GM18502 (cell line): ENCODE measurements at regions not wholly inside any gene's neighbourhood (a gene's known extent, or its start where the extent isn't known, plus 50 kb on each side); places are given as distances from the start of the nearest gene placed in this dataset.
"Not testable (repeated sequence)": the region's sequence is repeated elsewhere in the genome, so short reads cannot be mapped to it uniquely, and the experiment has no call there.

Source experiments
- ATAC-seq: cut with Tn5 transposase; IDR thresholded peaks from one replicate; pipeline ENCODE4 v1.9.1; 2021; ENCODE audit warnings: mild to moderate bottlenecking; ENCODE audit not compliant: unreplicated experiment, poor library complexity

DNA sequence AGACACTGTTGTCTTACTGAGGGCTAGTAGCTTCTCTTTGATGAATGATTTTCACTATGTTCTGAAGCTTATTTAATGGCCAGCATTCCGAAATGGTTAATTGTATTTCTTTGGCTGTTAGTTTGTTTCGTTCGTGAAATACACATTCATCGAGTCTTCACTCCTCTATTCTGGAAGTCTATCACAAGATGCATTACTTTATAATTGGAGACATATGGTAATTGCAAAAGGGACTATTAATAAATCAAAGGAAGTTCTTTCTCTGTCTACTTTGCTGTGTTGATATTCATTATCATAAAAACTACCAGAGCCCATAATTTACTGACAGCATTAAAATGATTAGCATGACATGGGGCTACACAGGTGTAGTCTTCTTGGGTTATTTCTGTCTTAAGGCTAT is 133.8 kb upstream of the IGFBP3 start:
- no peak for ATAC-seq

DNA sequence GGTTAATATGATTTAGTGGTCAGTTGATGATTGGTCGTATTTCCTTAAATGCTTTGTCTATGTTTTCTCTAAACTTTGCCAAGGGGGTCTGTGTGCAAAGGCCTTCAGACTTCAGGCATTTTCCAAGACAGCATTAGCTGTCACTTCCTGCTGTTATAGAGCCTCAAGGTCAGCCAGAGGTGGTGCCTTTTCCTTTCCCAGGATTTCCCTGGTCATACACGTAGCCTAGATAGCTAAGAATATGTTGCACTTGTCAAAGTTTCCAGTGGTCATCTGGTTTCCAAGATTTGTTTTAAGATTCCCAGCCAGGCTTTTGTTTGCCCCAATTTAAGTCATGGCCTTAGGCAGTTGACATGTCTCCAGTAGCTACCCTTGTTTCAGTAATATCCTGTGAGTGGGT is 133.2 kb upstream of the IGFBP3 start:
- no peak for ATAC-seq

DNA sequence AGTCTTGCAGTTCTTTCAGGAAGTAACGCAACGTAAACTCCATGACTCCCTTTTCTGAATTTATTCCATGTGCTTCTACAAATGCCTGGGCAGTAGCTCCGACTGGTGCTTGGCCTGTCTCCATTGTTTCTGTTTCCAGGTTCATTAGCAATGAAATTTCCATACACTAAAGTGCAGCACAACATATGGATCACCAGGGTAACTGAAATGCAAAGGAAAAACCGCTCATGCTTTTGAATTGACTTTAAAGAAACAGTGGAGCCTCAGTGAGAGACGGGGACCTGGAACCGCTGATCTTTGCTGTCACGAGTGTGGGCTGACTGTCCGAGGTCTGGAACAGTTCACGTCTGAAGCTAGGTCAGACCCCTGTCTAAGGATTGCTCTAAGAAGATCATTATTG is 126.5 kb upstream of the IGFBP3 start:
- no peak for ATAC-seq

DNA sequence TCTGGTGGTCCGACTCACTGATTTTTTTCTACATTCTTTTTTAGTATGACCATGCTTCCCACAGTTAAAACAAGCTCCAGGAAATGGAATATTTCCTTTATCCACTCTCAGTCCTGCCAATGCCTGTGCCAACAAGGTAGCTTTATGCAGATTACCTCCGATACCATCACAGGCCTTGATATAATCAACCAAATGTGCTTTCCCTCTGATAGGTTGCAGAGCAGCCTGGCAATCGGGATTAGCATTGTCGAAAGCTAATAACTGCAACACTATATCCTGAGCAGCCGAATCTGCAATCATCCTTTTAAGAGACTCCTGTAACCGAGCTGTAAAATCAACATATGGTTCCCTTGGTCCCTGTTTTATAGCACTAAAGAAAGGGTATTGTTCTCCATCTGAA is 122.3 kb upstream of the IGFBP3 start:
- ATAC-seq: not testable (repeated sequence)

DNA sequence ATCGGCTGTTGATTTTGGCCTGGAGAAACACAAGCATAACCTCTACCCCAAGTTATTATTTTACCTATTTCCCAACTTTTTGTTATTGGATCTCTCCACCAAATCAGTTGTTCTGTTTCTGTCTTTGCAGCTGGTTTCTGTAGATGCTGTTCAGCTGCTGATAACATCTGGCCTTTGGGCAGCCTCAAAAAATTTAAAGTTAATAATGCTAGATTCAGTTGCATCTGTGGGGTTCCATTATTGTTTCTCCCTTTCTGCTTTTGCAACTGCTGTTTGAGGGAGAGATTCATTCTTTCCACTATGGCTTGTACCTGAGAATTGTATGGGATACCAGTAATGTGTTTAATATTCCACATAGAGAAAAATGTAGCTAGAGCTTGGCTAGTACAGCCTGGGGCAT is 118.7 kb upstream of the IGFBP3 start:
- ATAC-seq: not testable (repeated sequence)

DNA sequence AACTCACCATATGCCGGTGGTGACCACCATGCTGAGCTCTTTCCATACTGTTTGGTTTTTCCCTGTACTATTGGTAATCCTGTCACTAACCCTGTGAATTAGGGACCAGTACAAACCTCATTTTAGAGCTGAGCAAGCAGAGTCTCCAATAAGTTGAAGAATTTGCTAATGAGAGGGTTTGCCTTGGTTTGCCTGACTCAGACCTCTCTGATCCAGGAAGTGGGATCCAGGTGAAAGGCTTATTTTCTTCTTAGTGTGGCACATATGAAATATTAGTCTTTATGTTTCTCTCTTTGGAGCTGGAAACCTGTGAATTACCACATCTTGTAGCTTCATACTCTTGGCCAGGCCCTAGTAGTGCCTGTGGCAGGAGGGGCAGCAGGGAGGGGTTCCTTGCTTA is 114.1 kb upstream of the IGFBP3 start:
- no peak for ATAC-seq

DNA sequence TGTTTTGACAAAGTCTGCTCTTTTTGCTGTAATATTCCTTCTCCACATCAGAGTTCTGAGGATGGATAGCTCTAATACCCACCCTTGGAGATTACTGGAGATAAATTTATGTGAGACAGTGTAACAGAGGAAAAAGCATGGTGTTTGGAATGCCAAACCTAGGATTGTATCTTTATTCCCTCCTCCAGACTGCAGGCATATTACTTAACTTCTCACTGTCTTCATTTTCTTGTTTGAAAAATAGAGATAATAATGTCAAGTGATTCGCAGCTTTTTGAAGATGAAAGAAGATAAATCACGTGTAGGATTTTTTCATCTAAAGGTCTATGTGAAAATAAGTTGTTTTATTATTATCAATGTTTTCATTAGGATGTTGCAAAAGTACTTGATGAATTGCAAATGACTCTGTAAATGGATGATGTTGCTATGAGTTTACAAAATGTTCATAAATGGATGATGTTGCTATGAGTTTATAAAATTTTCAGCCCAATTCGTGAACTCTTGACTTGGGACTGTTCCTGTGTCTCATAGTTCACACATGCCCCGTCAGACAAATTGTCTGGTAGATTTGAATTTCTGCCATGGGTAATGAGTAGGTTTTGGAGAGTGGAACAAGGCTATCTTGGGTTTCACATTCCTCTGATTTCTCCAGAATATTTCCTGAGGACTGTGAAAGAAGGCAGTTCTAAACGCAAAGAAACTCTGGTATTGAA is 113.1 kb upstream of the IGFBP3 start:
- ATAC-seq: no peak

DNA sequence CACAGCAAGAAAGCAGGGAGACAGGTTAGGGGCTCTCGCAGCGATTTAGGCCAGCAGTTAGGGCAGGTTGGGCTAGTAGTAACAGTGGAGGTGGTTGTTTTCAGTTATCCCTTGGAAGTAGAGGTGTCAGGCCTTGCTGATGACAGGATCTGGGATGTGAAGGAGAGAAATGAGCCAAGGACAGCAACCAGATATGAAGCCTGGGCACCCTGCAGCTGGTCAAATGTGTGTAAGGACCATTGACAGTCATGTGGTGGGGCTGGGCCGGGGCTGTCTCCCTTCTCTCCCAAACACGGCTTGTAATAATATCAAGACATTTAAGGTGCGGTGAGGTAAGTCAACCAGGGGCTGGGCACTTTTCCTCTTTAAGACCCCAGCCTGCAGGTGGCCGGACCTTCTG is 112.5 kb upstream of the IGFBP3 start:
- ATAC-seq: no peak

DNA sequence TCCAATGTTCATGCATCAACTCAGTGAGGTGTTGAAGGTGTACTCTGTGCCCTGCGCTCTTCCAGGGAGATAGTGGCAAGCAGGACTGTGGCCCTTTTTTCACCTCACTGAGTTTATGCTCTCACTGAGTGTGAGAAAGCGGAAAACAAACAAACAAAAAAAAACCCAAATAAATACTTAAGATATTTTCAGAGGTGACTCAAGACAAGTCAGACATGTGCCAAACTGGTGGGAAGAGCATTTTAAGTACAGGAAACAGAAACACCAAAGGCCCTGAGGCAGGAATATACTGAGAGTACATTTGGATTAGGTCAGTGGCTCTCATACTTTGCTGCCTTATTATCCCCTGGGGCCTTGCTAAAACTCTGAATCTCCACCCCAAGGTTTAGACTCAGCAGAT is 111.9 kb upstream of the IGFBP3 start:
- no peak for ATAC-seq

DNA sequence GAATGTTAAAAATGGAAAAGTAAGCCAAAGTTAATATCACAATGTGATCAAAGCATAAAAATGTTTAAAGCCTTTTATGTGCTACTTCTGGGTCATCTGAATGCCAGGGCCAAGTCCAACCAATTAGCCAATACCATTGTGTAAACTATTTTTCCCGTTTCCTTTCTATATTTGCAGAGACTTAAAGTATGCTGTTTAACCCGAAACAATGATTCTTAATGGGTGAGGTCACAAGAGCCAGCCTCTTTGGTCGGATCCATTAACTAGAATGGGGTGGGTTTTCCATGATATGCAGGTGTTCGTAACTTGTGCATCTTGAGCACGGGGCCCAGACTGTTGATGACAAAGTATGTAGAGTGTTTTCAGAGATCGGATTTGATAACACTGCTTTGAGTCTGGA is 111.3 kb upstream of the IGFBP3 start:
- ATAC-seq: no peak

DNA sequence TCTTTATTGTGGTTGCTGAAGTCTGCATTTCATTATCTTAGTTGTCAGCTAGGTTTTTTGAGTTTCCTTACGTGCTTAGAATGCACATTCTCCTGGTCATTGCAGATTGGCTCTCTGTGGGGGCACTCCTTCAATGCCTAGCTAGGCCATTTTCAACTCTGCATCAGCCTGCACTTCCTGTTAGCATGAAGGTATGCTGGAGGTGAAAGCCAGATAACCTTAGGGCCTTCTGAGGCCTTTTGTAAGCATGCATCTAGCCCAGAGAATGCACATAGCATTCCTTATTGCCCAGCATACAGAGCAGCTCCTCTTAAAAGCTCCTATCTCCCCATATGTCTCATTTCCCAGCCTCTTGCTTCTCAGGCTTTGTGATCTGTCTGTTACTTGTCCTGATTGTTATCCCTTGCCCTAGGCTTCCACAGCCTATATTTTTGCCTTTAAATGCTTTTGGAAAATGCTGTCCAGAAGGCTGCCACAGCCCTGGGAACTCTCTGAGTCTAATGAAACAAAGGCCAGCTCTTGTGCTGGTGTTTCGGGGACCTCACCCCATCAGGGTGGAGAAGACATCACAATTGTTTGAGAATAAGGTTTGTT is 108.1 kb upstream of the IGFBP3 start:
- no peak for ATAC-seq

DNA sequence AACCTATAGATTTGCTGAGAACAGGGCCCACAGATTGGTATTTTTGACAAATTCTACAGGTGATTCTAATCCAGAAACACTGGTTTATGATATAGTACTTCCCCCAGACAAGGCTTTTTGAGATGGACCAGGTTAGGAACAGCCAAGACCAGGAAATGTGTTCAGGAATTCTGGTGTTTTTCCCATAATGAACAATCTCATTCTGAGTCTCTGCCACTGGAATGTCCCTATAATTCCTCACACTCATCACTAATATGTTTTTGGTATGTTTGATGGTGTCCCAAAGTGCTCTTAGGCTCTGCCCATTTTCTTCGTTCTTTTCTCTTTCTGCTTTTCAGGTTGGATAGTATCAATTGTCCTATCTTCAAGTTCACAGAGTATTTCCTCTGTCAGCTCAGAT is 107.2 kb upstream of the IGFBP3 start:
- no peak for ATAC-seq

DNA sequence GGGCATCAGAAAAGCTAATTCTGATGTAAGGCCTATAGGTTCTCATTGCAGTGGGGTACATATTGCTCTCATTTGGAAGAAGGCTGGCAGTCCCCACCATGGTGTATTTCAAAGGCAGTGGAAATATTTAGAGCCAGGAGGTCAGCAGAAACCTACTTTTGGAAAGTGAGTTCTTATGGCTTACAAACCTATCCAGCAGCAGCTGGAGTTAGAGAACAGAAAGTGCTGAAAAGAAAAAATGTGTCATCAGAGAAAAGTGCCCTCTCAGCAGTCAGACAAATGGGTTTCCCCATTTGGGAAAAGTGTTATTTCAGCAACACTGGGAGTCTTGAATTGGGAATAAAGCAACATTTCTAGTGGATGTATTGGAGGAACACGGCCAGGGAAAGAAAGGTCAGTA is 105.7 kb upstream of the IGFBP3 start:
- ATAC-seq: no peak

DNA sequence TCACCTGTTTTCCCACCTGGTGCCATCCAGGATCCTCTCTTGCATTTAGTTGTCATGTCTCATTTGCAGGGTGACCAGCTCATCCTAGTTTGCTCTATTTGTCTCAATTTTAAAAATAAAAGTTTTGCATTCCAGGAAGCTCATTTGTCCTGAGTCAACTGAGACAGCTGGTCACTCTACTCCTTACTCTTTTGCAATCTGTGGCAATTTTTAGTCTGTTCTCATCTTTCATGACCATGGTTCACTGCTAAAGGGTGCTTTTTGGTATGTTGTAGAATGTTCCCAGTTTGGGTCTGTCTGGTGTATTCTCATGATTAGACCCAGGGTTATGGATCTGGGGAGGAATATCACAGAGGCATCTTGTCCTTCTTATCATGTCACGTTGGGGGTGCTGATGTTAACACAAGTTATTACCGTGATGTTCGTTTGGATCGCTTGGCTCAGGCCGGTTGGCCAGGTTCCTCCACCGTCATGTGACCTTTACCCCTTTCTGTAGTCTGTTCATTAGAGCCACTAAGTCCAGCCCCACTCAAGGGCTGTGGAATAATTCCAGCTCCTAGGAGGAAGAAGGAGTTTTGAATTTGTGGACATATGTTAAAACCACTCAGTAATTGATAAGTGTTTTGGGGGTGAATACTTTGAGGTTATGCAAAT is 103.3 kb upstream of the IGFBP3 start:
- ATAC-seq: no peak

DNA sequence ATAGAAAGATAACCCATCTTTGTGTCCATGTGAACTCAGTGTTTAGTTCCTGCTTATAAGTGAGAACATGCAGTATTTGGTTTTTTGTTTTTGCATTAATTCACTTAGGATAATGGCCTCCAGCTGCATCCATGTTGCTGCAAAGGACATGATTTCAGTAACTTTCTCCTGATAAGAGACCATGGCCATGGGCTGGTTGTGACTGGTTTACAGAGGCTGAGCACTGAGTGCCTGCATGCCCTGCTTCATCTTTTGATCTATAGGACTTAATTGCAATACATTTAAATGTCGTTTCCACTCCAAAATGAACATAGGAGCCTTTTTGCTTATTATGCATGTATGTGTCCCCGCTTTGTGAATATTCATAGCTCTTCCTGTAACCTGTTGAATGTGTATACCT is 101.3 kb upstream of the IGFBP3 start:
- ATAC-seq: no peak

DNA sequence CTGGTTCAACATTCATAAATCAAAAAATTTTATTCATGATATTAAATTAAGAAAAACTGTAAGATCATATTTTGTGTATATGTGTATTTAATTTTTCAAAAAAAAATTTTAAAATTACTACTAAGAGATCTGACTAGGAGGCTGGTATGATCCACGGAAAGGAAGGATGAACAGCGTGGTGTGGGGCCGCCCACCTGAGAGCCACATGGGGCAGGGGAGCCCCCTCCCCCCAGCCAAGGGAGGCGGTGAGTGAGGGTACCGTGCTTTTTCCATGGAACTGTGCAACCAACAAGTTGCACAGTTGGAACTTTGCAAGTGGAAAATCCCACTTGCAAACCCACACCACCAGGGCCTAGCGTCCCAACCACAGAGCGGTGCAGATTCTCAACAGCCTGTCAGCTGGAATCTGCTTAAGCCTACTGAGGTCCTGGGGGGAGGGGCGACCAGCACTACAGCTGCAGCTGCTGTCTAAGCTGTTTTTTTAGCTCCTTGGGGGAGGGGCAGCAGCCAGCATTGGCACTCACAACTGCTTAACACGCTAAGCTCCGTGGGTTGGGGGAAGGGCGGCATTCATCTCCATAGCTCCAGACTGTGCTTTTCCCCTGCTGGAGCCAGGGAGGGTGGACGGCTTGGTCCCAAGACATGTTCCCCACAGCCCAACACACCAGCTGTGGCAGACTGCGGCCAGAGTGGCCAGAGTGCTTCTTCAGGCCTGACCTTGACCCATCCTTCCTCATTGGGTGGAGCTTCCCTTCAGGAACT is 94.2 kb upstream of the IGFBP3 start:
- no peak for ATAC-seq

DNA sequence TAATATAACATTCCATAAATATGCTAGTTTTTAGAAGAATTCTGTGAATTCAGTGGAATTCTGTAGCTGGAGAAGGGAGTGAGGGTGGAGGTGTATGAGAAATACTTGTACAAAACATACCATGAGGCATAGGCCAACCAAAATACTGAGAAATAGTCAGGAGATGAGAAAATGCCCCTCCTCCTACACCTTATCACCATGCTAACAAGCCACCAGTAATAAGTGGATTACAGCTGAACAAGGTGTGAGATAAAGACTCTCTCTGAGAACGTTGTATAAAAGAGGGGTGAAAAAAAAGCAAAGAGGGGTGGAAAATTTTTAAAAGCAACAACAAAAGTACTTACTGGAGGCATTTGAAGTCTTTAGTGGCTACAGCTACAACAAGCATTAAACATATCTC is 90.4 kb upstream of the IGFBP3 start:
- ATAC-seq: no peak

DNA sequence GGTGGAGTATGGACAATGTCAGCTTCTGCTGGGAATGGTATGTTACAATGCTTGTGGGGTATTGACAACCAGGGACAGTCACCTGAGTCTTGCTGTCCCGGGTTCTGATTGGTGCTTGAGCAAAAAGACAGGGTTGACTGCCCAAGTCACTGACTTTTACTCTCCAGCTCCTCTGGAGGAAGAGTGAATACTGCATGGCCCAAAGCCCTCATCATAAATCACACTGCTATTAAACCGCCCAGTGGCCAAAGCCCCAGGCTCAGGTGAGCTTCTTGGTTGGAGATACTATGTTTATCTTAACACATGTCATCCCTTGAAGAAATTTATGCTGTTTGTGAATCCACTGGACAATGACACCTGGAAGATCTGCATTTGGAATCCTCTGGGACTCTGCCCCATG is 90.0 kb upstream of the IGFBP3 start:
- ATAC-seq: no peak

DNA sequence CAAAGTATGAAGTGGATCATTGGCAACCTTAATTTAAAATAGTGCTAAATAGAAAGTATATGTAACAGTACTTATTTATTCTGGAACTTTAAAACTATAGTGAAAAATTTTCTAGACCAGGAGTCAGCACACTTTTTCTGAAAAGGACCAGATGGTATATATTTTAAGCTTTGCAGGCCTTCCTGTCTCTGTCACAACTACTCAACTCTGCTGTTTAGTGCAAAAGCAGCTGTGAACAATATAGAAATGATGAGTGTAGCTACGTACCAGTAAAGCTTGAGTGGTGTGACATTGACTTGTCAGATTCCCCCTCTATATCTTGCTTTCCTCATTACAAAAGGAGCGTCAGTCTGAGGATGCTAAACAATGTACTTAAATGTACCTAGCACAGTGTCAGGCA is 88.1 kb upstream of the IGFBP3 start:
- no peak for ATAC-seq

DNA sequence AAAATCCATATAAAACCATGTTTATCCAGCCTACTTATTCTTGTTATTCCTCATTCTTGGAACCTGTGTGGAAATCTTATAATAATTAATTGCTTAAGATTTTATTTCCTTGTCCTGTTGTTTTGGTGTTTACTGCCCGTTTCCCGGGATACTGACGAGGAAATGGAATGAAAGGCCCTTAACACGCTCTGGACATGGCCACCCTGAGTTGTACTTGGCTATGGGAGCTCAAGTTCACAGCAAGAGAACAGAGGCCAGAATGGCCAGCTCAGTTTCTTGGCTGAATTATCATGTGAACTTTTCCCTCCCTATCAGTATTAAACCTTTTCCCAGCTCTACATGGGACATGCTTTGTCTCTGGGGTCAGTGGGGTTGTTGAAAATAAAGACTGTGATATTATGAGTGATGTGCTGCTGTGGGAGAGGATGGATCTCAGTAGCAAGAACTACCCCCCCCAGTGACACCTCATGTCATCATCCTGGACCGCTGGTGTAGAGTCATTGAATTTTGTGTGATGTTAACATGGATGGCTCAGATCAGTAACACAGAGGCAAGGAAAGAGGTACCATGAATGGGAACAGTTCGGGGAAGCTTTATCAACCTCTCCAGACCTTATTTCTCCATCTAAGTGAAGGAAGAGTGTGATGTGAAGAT is 87.0 kb upstream of the IGFBP3 start:
- no peak for ATAC-seq

DNA sequence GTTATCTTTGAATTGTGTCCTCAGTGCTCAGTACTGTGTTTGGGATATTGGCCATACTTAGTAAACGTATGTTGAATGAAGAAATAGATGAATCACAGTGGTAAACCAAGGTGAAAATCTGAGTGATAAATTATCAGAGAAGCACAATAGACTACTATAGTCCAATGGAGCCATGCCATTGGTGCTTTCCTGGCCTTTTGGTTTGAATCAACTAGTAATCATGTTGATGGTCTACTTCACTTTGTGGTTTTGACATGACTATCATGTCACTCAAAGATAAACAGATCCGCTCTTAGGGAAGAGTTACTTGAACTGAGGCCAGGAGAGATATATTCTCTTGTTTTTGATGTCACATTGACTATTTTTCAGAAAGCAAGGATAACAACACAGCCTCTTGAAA is 86.1 kb upstream of the IGFBP3 start:
- ATAC-seq: no peak
